Lower leg skin (tissue), 3 donors: ENCODE measurements at regions not wholly inside any gene's neighbourhood (a gene's known extent, or its start where the extent isn't known, plus 50 kb on each side); places are given as distances from the start of the nearest gene placed in this dataset.

Experiments
- POLR2A ChIP-seq, 2 donors: fragments of 450-650 bp; IDR thresholded peaks; one replicate each; pipeline ENCODE4 v1.6.1; 2016 to 2017; ENCODE audit warnings: antibody characterized with exemption in 2 of 2, mild to moderate bottlenecking in 1 of 2, moderate library complexity in 1 of 2
- TF ChIP-seq, protein P1 (sequence below), 3 donors: fragments of 450-650 bp; IDR thresholded peaks; one replicate each; pipeline ENCODE4 v1.5.1; 2016; ENCODE audit warnings: antibody characterized with exemption in 3 of 3, mild to moderate bottlenecking in 3 of 3, moderate library complexity in 2 of 3

DNA sequence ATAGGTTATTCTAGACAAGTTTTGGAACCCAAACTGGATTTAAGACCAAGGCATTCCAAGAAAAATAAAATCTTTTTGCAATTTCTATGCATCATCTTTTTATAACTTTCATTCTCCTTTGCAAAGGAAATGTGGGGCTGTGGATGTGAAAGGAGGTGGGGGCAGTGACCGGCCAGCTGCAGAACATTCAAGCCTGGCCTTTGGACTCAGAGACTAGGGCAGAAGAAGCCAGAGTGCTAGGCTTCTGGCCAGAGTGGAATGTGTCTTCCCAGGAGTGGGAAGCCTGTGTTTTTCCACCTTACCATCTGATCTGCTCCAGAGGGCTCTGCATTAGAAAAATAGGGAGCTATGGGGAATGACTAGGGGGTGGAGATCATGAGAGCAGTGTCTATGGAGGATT, 148.5 kb downstream of the C9orf152 start:
- no peak for TF ChIP-seq POLR2A (IDR thresholded peaks at IDR 0.05)
- TF ChIP-seq, protein P1, sequence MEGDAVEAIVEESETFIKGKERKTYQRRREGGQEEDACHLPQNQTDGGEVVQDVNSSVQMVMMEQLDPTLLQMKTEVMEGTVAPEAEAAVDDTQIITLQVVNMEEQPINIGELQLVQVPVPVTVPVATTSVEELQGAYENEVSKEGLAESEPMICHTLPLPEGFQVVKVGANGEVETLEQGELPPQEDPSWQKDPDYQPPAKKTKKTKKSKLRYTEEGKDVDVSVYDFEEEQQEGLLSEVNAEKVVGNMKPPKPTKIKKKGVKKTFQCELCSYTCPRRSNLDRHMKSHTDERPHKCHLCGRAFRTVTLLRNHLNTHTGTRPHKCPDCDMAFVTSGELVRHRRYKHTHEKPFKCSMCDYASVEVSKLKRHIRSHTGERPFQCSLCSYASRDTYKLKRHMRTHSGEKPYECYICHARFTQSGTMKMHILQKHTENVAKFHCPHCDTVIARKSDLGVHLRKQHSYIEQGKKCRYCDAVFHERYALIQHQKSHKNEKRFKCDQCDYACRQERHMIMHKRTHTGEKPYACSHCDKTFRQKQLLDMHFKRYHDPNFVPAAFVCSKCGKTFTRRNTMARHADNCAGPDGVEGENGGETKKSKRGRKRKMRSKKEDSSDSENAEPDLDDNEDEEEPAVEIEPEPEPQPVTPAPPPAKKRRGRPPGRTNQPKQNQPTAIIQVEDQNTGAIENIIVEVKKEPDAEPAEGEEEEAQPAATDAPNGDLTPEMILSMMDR (IDR thresholded peaks at IDR 0.05) = no peak
